ENCODE measurements at regions not wholly inside any gene's neighbourhood (a gene's known extent, or its start where the extent isn't known, plus 50 kb on each side); places are given as distances from the start of the nearest gene placed in this dataset.

GRCh38 chr2:120959426-120959825 is 223.8 kb downstream of the GLI2 start:
- H2BK5ac ChIP-seq (ENCODE audit: low read depth, low read length, poor library complexity, severe bottlenecking), result no peak overlapping the region
- H3K27me3 ChIP-seq (ENCODE audit: control insufficient read depth in 1 of 2, insufficient read depth in 1 of 2, low read length in 2 of 2), result no peaks in the 10 kb centered on the region
- H3K4me1 ChIP-seq (ENCODE audit: control insufficient read depth, insufficient read depth, low read depth, low read length), result peaks cover 31% of the 10 kb centered on the region
- no peak overlapping the region for H4K8ac ChIP-seq (ENCODE audit: low read length)
- no peak overlapping the region for H3K23ac ChIP-seq (ENCODE audit: low read length in 2 of 2)
- no peak overlapping the region for H2AK5ac ChIP-seq (ENCODE audit: low read length, severe bottlenecking)
- H3K4ac ChIP-seq (ENCODE audit: low read depth in 1 of 2, low read length in 2 of 2), result no peak overlapping the region
- H3K9me3 ChIP-seq (ENCODE audit: control insufficient read depth, low read length), result no peaks in the 10 kb centered on the region
- H2BK120ac ChIP-seq (ENCODE audit: low read depth, low read length), result no peak overlapping the region
- H3K4me2 ChIP-seq (ENCODE audit: low read length, poor library complexity, severe bottlenecking), result no peak overlapping the region
- peaks cover 8% of the 10 kb centered on the region for H3K79me1 ChIP-seq (replicated peaks; ENCODE audit: low read length, poor library complexity, severe bottlenecking)
- DNase-seq, result no peak
- 94% methylated on average over 13 of the region's 13 CpGs for WGBS
- no peak overlapping the region for H3K14ac ChIP-seq (ENCODE audit: low read length in 2 of 2)
- H3K4me3 ChIP-seq (ENCODE audit: insufficient read depth in 1 of 2, low read depth in 1 of 2, low read length in 2 of 2), result no peak overlapping the region
- H3K36me3 ChIP-seq (ENCODE audit: control insufficient read depth in 1 of 2, insufficient read depth in 2 of 2, low read depth in 1 of 2, low read length in 2 of 2), result peaks cover 15 to 65% of the 10 kb centered on the region in 2 experiments
- no peak overlapping the region for H3K27ac ChIP-seq (ENCODE audit: low read length, poor library complexity, severe bottlenecking)
- no peak overlapping the region for H4K91ac ChIP-seq (ENCODE audit: low read length)
- no peak overlapping the region for H3K9ac ChIP-seq (ENCODE audit: low read length)
- H2BK12ac ChIP-seq (ENCODE audit: low read length in 2 of 2), result no peak overlapping the region
- H3K18ac ChIP-seq (ENCODE audit: low read depth in 1 of 2, low read length in 2 of 2), result no peak overlapping the region
- H2BK15ac ChIP-seq (ENCODE audit: low read depth, poor library complexity, severe bottlenecking), result no peak overlapping the region
- H2AFZ ChIP-seq (ENCODE audit: low read depth, low read length), result no peak overlapping the region

DNA sequence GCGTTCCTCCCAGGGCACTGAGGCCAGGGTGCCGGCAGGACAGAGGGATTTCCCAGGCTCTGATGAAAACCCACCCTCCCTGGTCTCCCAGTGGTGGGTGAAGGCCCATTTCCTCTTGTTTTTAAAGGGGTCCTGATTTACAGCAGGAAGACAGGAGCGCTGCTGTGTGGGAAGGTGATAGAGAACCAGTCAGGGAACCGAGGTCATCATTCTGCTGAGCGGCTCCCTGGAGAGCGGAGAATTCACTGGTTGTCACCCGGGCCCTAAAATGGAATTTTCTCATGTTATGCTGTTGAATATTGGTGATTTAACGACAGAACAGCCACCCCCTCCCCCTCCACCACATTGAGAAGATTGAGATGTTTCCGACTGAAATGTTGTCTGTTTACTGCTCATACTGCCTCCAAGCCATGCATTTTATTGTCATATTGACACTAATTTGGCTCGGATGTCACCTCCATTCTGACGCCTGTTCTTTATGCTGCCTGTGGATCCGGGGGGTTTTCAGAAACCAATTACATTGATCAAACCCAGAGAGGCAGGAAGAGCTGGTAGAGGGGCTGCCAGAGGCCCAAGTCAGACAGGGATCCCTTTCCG is 225.2 kb downstream of the GLI2 start:
- Histone ChIP-seq H2BK120ac (ENCODE audit: low read depth, low read length) (no peak overlapping the region), H3K4me3 (ENCODE audit: insufficient read depth in 1 of 2, low read depth in 1 of 2, low read length in 2 of 2) (no peak overlapping the region), H2BK5ac (ENCODE audit: low read depth, low read length, poor library complexity, severe bottlenecking) (no peak overlapping the region), H3K14ac (ENCODE audit: low read length in 2 of 2) (no peak overlapping the region), H3K27me3 (ENCODE audit: control insufficient read depth in 1 of 2, insufficient read depth in 1 of 2, low read length in 2 of 2) (no peaks in the 10 kb centered on the region), H2BK15ac (ENCODE audit: low read depth, poor library complexity, severe bottlenecking) (no peak overlapping the region), H3K27ac (ENCODE audit: low read length, poor library complexity, severe bottlenecking) (no peak overlapping the region), H3K79me1 (replicated peaks; ENCODE audit: low read length, poor library complexity, severe bottlenecking) (peaks cover 6% of the 10 kb centered on the region), H2AFZ (ENCODE audit: low read depth, low read length) (no peak overlapping the region), H3K4ac (ENCODE audit: low read depth in 1 of 2, low read length in 2 of 2) (peak overlapping the region in 1 of 2 experiments; percentile 24), H3K9me3 (ENCODE audit: control insufficient read depth, low read length) (no peaks in the 10 kb centered on the region), H4K91ac (ENCODE audit: low read length) (no peak overlapping the region), H3K4me1 (ENCODE audit: control insufficient read depth, insufficient read depth, low read depth, low read length) (peaks cover 22% of the 10 kb centered on the region), H2BK12ac (ENCODE audit: low read length in 2 of 2) (no peak overlapping the region), H3K36me3 (ENCODE audit: control insufficient read depth in 1 of 2, insufficient read depth in 2 of 2, low read depth in 1 of 2, low read length in 2 of 2) (peaks cover 14 to 62% of the 10 kb centered on the region in 2 experiments), H3K18ac (ENCODE audit: low read depth in 1 of 2, low read length in 2 of 2) (no peak overlapping the region), H3K4me2 (ENCODE audit: low read length, poor library complexity, severe bottlenecking) (no peak overlapping the region), H4K8ac (ENCODE audit: low read length) (no peak overlapping the region), H3K23ac (ENCODE audit: low read length in 2 of 2) (no peak overlapping the region), H3K9ac (ENCODE audit: low read length) (no peak overlapping the region), H2AK5ac (ENCODE audit: low read length, severe bottlenecking) (no peak overlapping the region)
- no peak for DNase-seq
- 83% methylated on average over 10 of the region's 13 CpGs for WGBS

DNA sequence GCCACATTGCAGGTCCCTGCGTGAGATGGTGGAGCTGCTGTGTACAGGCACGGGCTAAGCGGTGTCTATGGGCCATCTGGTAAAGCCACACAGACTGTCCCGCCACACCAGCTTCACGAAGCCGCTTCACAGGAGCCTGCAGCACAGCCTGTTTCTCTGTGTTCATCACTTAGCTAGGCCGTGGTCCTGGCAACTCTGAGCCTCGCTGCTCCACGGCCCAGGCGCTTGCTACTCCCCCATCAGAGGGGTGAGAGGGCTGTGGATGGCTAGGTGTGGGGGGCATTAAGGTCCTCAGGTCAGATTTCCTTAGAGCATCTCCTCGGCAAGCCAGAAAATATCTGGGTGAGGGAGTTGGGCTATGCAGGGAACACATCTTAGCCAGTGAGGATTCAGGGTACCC is 225.7 kb downstream of the GLI2 start:
- no peak overlapping the region for H2AK5ac ChIP-seq (ENCODE audit: low read length, severe bottlenecking)
- no peak overlapping the region for H2AFZ ChIP-seq (ENCODE audit: low read depth, low read length)
- no peak overlapping the region for H3K23ac ChIP-seq (ENCODE audit: low read length in 2 of 2)
- peaks cover 6% of the 10 kb centered on the region for H3K79me1 ChIP-seq (replicated peaks; ENCODE audit: low read length, poor library complexity, severe bottlenecking)
- H4K91ac ChIP-seq (ENCODE audit: low read length), result no peak overlapping the region
- no peak overlapping the region for H2BK15ac ChIP-seq (ENCODE audit: low read depth, poor library complexity, severe bottlenecking)
- no peak overlapping the region for H2BK12ac ChIP-seq (ENCODE audit: low read length in 2 of 2)
- H3K36me3 ChIP-seq (ENCODE audit: control insufficient read depth in 1 of 2, insufficient read depth in 2 of 2, low read depth in 1 of 2, low read length in 2 of 2), result peaks cover 9 to 59% of the 10 kb centered on the region in 2 experiments
- H3K4me3 ChIP-seq (ENCODE audit: insufficient read depth in 1 of 2, low read depth in 1 of 2, low read length in 2 of 2), result no peak overlapping the region
- H3K9me3 ChIP-seq (ENCODE audit: control insufficient read depth, low read length), result no peaks in the 10 kb centered on the region
- H3K4me1 ChIP-seq (ENCODE audit: control insufficient read depth, insufficient read depth, low read depth, low read length), result peaks cover 17% of the 10 kb centered on the region
- H3K14ac ChIP-seq (ENCODE audit: low read length in 2 of 2), result peak overlapping the region in 1 of 2 experiments; percentile 53
- no peak overlapping the region for H2BK5ac ChIP-seq (ENCODE audit: low read depth, low read length, poor library complexity, severe bottlenecking)
- no peak overlapping the region for H3K9ac ChIP-seq (ENCODE audit: low read length)
- no peak overlapping the region for H3K18ac ChIP-seq (ENCODE audit: low read depth in 1 of 2, low read length in 2 of 2)
- no peak overlapping the region for H4K8ac ChIP-seq (ENCODE audit: low read length)
- H2BK120ac ChIP-seq (ENCODE audit: low read depth, low read length), result no peak overlapping the region
- no peaks in the 10 kb centered on the region for H3K27me3 ChIP-seq (ENCODE audit: control insufficient read depth in 1 of 2, insufficient read depth in 1 of 2, low read length in 2 of 2)
- no peak overlapping the region for H3K27ac ChIP-seq (ENCODE audit: low read length, poor library complexity, severe bottlenecking)
- no peak overlapping the region for H3K4me2 ChIP-seq (ENCODE audit: low read length, poor library complexity, severe bottlenecking)
- H3K4ac ChIP-seq (ENCODE audit: low read depth in 1 of 2, low read length in 2 of 2), result peak overlapping the region in 1 of 2 experiments; percentile 24
- 79% methylated on average over 11 of the region's 11 CpGs for WGBS
- no peak for DNase-seq

DNA sequence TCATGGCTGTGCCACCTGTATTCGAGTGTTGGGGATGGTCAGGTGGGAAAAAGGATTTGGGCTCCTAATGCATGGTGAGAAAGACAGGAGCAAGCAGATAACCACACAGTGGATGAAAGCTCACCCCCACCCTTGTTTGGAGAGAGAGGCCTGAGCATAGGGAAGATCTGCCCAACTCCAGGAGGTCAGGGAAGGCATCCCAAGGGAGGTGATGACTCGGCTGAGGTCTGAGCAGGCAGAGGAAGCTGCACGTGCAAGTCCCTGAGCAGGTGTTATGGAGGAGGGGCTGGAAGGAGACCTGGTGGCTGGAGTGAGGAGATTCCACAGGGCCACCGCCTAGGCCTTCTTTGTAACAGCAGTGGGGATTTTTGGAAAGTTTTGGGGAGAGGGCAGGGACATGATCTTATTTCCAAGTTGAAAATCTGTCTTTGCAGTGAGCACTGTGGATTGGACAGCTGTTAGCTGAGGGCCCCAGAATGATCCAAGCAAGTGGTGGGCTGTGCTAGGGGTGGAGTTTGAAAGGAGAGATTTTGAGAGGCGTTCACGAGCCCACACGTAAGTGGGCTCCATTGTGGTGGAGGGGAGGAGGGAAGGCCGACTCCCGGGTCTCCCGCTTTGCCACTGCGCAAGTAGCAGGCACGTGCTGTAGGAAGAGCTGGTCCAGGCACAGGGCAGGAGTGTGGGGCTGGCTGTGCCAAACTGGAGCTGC is 228.5 kb downstream of the GLI2 start:
- H2BK15ac ChIP-seq (ENCODE audit: low read depth, poor library complexity, severe bottlenecking), result no peak overlapping the region
- H3K9ac ChIP-seq (ENCODE audit: low read length), result no peak overlapping the region
- no peak overlapping the region for H3K27ac ChIP-seq (ENCODE audit: low read length, poor library complexity, severe bottlenecking)
- no peak overlapping the region for H2AK5ac ChIP-seq (ENCODE audit: low read length, severe bottlenecking)
- no peaks in the 10 kb centered on the region for H3K27me3 ChIP-seq (ENCODE audit: control insufficient read depth in 1 of 2, insufficient read depth in 1 of 2, low read length in 2 of 2)
- no peak overlapping the region for H3K14ac ChIP-seq (ENCODE audit: low read length in 2 of 2)
- H3K4me2 ChIP-seq (ENCODE audit: low read length, poor library complexity, severe bottlenecking), result no peak overlapping the region
- H3K18ac ChIP-seq (ENCODE audit: low read depth in 1 of 2, low read length in 2 of 2), result no peak overlapping the region
- H3K4ac ChIP-seq (ENCODE audit: low read depth in 1 of 2, low read length in 2 of 2), result no peak overlapping the region
- H4K91ac ChIP-seq (ENCODE audit: low read length), result no peak overlapping the region
- H2AFZ ChIP-seq (ENCODE audit: low read depth, low read length), result no peak overlapping the region
- H3K9me3 ChIP-seq (ENCODE audit: control insufficient read depth, low read length), result no peaks in the 10 kb centered on the region
- H3K4me3 ChIP-seq (ENCODE audit: insufficient read depth in 1 of 2, low read depth in 1 of 2, low read length in 2 of 2), result no peak overlapping the region
- H2BK120ac ChIP-seq (ENCODE audit: low read depth, low read length), result no peak overlapping the region
- H3K79me1 ChIP-seq (replicated peaks; ENCODE audit: low read length, poor library complexity, severe bottlenecking), result peaks cover 6% of the 10 kb centered on the region
- H4K8ac ChIP-seq (ENCODE audit: low read length), result no peak overlapping the region
- H3K36me3 ChIP-seq (ENCODE audit: control insufficient read depth in 1 of 2, insufficient read depth in 2 of 2, low read depth in 1 of 2, low read length in 2 of 2), result peaks cover 5 to 54% of the 10 kb centered on the region in 2 experiments
- no peak overlapping the region for H3K23ac ChIP-seq (ENCODE audit: low read length in 2 of 2)
- H3K4me1 ChIP-seq (ENCODE audit: control insufficient read depth, insufficient read depth, low read depth, low read length), result peaks cover 12% of the 10 kb centered on the region
- H2BK12ac ChIP-seq (ENCODE audit: low read length in 2 of 2), result no peak overlapping the region
- peak; percentile 35 for DNase-seq
- no peak overlapping the region for H2BK5ac ChIP-seq (ENCODE audit: low read depth, low read length, poor library complexity, severe bottlenecking)
- 81% methylated on average over 12 of the region's 12 CpGs for WGBS

Measured in mesenchymal stem cell (in vitro differentiated cells and primary cell).